IMR-90 (cell line): ENCODE measurements at regions not wholly inside any gene's neighbourhood (a gene's known extent, or its start where the extent isn't known, plus 50 kb on each side); places are given as distances from the start of the nearest gene placed in this dataset.

Experiments used
- CTCF ChIP-seq: conservative IDR thresholded peaks from 2 replicates; pipeline ENCODE4 v1.5.1; 2012; ENCODE audit warnings: mild to moderate bottlenecking, low read depth, low read length, improper control_type of control experiment
- FOS ChIP-seq: fragments of 150-350 bp; IDR thresholded peaks from 2 replicates; pipeline ENCODE4 v1.6.1; 2016; ENCODE audit warnings: low read depth, low read length
- RAD21 ChIP-seq: IDR thresholded peaks from 2 replicates; pipeline ENCODE4 v1.6.1; 2012; ENCODE audit warnings: low read length, improper control_type of control experiment

- no peak for TF ChIP-seq CTCF
- no peak for TF ChIP-seq RAD21
- TF ChIP-seq FOS, result no peak
Measured at GRCh38 chr4:71913275-71913674, 118.5 kb upstream of the NPFFR2 start.
